Smooth muscle cell (in vitro differentiated cells): ENCODE measurements at regions not wholly inside any gene's neighbourhood (a gene's known extent, or its start where the extent isn't known, plus 50 kb on each side); places are given as distances from the start of the nearest gene placed in this dataset.
"Not testable (repeated sequence)": the region's sequence is repeated elsewhere in the genome, so short reads cannot be mapped to it uniquely, and the experiment has no call there.

ENCODE experiments used
- DNase-seq: peaks from one replicate; lab custom pipeline; 2025; ENCODE audit not compliant: unreplicated experiment; lab: John Stamatoyannopoulos, UW
- H2AFZ ChIP-seq: fragments of 200-600 bp; sonication (generic); 2 replicates; pipeline ENCODE4 v1.6.0; 2016; ENCODE audit warnings: antibody characterized with exemption, low read depth, mild to moderate bottlenecking
- H3F3A ChIP-seq: fragments of 200-600 bp; sonication (generic); 2 replicates; pipeline ENCODE4 v1.6.0; 2017; ENCODE audit warnings: antibody characterized with exemption, low read depth
- H3K27ac ChIP-seq: fragments of 200-600 bp; sonication (generic); 2 replicates; pipeline ENCODE4 v1.5.1; 2016; ENCODE audit warnings: low read depth, mild to moderate bottlenecking
- H3K27me3 ChIP-seq: fragments of 200-600 bp; sonication (generic); 2 replicates; pipeline ENCODE4 v1.6.1; 2016; ENCODE audit warnings: low read depth, mild to moderate bottlenecking
- H3K36me3 ChIP-seq: fragments of 200-600 bp; sonication (generic); 2 replicates; pipeline ENCODE4 v1.5.1; 2016; ENCODE audit warnings: low read depth
- H3K4me1 ChIP-seq: fragments of 200-600 bp; sonication (generic); 2 replicates; pipeline ENCODE4 v1.5.1; 2016; ENCODE audit warnings: low read depth
- H3K4me2 ChIP-seq: fragments of 200-600 bp; sonication (generic); 2 replicates; pipeline ENCODE4 v1.6.0; 2016; ENCODE audit warnings: mild to moderate bottlenecking
- H3K4me3 ChIP-seq: fragments of 200-600 bp; sonication (generic); 2 replicates; pipeline ENCODE4 v1.5.1; 2016; ENCODE audit warnings: mild to moderate bottlenecking
- H3K79me2 ChIP-seq: fragments of 200-600 bp; sonication (generic); 2 replicates; pipeline ENCODE4 v1.6.0; 2016; ENCODE audit warnings: low read depth, mild to moderate bottlenecking
- H3K9ac ChIP-seq: fragments of 200-600 bp; sonication (generic); 2 replicates; pipeline ENCODE4 v1.6.0; 2016; ENCODE audit warnings: low read depth
- H3K9me3 ChIP-seq: fragments of 200-600 bp; sonication (generic); replicated peaks from 2 replicates; pipeline ENCODE4 v1.5.1; 2016; ENCODE audit warnings: low read depth
- H4K20me1 ChIP-seq: fragments of 200-600 bp; sonication (generic); 2 replicates; pipeline ENCODE4 v1.6.0; 2016; ENCODE audit warnings: low read depth
- CTCF ChIP-seq: fragments of 200-600 bp; sonication (generic); IDR thresholded peaks from 2 replicates; pipeline ENCODE4 v1.5.1; 2017; ENCODE audit warnings: borderline replicate concordance, mild to moderate bottlenecking, antibody characterized with exemption; ENCODE audit not compliant: insufficient read depth, poor library complexity, severe bottlenecking
- WGBS: methylation state at CpG from one replicate; pipeline ENCODE4 v1.1.7; 2016; ENCODE audit warnings: low lambda C conversion rate; 5-methylcytosine and 5-hydroxymethylcytosine counted together

- no peak for DNase-seq
- H3K4me1 ChIP-seq, result no peaks in the 10 kb centered on the region
- 100% methylated on average over 2 of the region's 2 CpGs for WGBS
Measured at GRCh38 chr12:105681341-105681740, 350.9 kb downstream of the C12orf75 start.

GRCh38 chr12:105682821-105683220 lies 352.3 kb downstream of the C12orf75 start:
- H3K27me3 ChIP-seq, H3K79me2 ChIP-seq, H3K4me1 ChIP-seq, H3K4me3 ChIP-seq, H3F3A ChIP-seq, H4K20me1 ChIP-seq, H3K9ac ChIP-seq, H3K4me2 ChIP-seq, H3K36me3 ChIP-seq, H3K27ac ChIP-seq, H3K9me3 ChIP-seq, H2AFZ ChIP-seq, DNase-seq: not testable (repeated sequence)
- WGBS, result 75% methylated on average over 1 of the region's 1 CpG

More at GRCh38 chr12:105681341-105681740, 350.9 kb downstream of the C12orf75 start:
- no peak overlapping the region for H3K27ac ChIP-seq
- H3K4me2 ChIP-seq, result no peak overlapping the region
- no peaks in the 10 kb centered on the region for H3K9me3 ChIP-seq
- no peaks in the 10 kb centered on the region for H4K20me1 ChIP-seq
- no peak overlapping the region for H3K4me3 ChIP-seq
- TF ChIP-seq CTCF, result no peak
- H2AFZ ChIP-seq, result no peak overlapping the region
- H3F3A ChIP-seq, result no peaks in the 10 kb centered on the region
- no peaks in the 10 kb centered on the region for H3K79me2 ChIP-seq
- H3K27me3 ChIP-seq, result no peaks in the 10 kb centered on the region
- no peaks in the 10 kb centered on the region for H3K36me3 ChIP-seq
- H3K9ac ChIP-seq, result no peak overlapping the region

GRCh38 chr12:105683836-105684235 lies 353.3 kb downstream of the C12orf75 start:
- not testable (repeated sequence) for H3K27me3 ChIP-seq, H3F3A ChIP-seq, H3K79me2 ChIP-seq, H3K27ac ChIP-seq, H3K4me3 ChIP-seq, H3K4me1 ChIP-seq, H3K4me2 ChIP-seq, DNase-seq, H2AFZ ChIP-seq, H3K9me3 ChIP-seq, H3K9ac ChIP-seq, H3K36me3 ChIP-seq, H4K20me1 ChIP-seq
- WGBS, result 96% methylated on average over 4 of the region's 4 CpGs

GRCh38 chr12:105698075-105698474 lies 367.6 kb downstream of the C12orf75 start:
- Histone ChIP-seq H3K9ac (no peak overlapping the region), H3K4me3 (no peak overlapping the region), H3K4me1 (no peaks in the 10 kb centered on the region), H3K36me3 (no peaks in the 10 kb centered on the region), H3K9me3 (peaks cover 7% of the 10 kb centered on the region), H3K27me3 (no peaks in the 10 kb centered on the region), H3K4me2 (no peak overlapping the region), H3K79me2 (no peaks in the 10 kb centered on the region), H2AFZ (no peak overlapping the region), H3F3A (no peaks in the 10 kb centered on the region), H3K27ac (no peak overlapping the region), H4K20me1 (no peaks in the 10 kb centered on the region)
- no peak for TF ChIP-seq CTCF
- DNase-seq, result no peak
- 81% methylated on average over 3 of the region's 3 CpGs for WGBS

GRCh38 chr12:105699209-105699608 lies 368.7 kb downstream of the C12orf75 start:
- TF ChIP-seq CTCF, result no peak
- WGBS, result 94% methylated on average over 1 of the region's 1 CpG

More at GRCh38 chr12:105699209-105699608, 368.7 kb downstream of the C12orf75 start:
- no peaks in the 10 kb centered on the region for H3K4me1 ChIP-seq
- no peaks in the 10 kb centered on the region for H3F3A ChIP-seq
- H3K36me3 ChIP-seq, result no peaks in the 10 kb centered on the region
- H3K4me3 ChIP-seq, result no peak overlapping the region
- no peaks in the 10 kb centered on the region for H3K79me2 ChIP-seq
- no peak overlapping the region for H2AFZ ChIP-seq
- peaks cover 7% of the 10 kb centered on the region for H3K9me3 ChIP-seq
- DNase-seq, result no peak
- no peaks in the 10 kb centered on the region for H4K20me1 ChIP-seq
- H3K4me2 ChIP-seq, result no peak overlapping the region
- H3K9ac ChIP-seq, result no peak overlapping the region
- H3K27ac ChIP-seq, result no peak overlapping the region
- no peaks in the 10 kb centered on the region for H3K27me3 ChIP-seq
